NT2/D1 (cell line): ENCODE measurements at regions not wholly inside any gene's neighbourhood (a gene's known extent, or its start where the extent isn't known, plus 50 kb on each side); places are given as distances from the start of the nearest gene placed in this dataset.

Source experiments
- SUZ12 ChIP-seq: IDR thresholded peaks from 2 replicates; pipeline ENCODE4 v1.6.1; 2011; ENCODE audit not compliant: insufficient read length, insufficient read depth; ENCODE audit errors: extremely low read depth
- YY1 ChIP-seq: IDR thresholded peaks from 2 replicates; pipeline ENCODE4 v1.6.1; 2011; ENCODE audit not compliant: insufficient read length, insufficient read depth
- ZNF274 ChIP-seq: IDR thresholded peaks from 2 replicates; pipeline ENCODE4 v1.6.1; 2011; ENCODE audit warnings: mild to moderate bottlenecking, low read depth, low read length

GRCh38 chrX:40863671-40864070 is 128.3 kb upstream of the MED14 start:
- TF ChIP-seq SUZ12: no peak
- TF ChIP-seq YY1: no peak
- no peak for TF ChIP-seq ZNF274
